H1 (cell line): ENCODE measurements at regions not wholly inside any gene's neighbourhood (a gene's known extent, or its start where the extent isn't known, plus 50 kb on each side); places are given as distances from the start of the nearest gene placed in this dataset.

ENCODE experiments used
- CTCF ChIA-PET: fragments of 300-600 bp; sonication (Branson Sonifier 250); formaldehyde crosslinking; loops from one replicate; lab custom pipeline; 2021; ENCODE audit not compliant: partially characterized antibody; lab: Charles Lee
- POLR2A ChIA-PET: fragments of 300-600 bp; sonication (Branson Sonifier 250); formaldehyde crosslinking; loops from one replicate; lab custom pipeline; 2021; ENCODE audit warnings: inconsistent platforms; ENCODE audit not compliant: partially characterized antibody; lab: Charles Lee
- DNase-seq, 2 experiments: peaks; one replicate each; pipeline versions ENCODE4 v3.0.0 to v3.0.0-alpha.2; 2010 to 2022; ENCODE audit warnings: low spot score in 2 of 2, low read depth in 1 of 2, mixed read lengths in 1 of 2
- FAIRE-seq: peaks from 2 replicates; lab custom pipeline; 2011; peaks lifted over from hg19 to GRCh38; lab: Jason Lieb, UNC
- H2AFZ ChIP-seq: 2 replicates; pipeline ENCODE4 v1.8.1; 2012; ENCODE audit warnings: low read length, inconsistent platforms
- H2AK5ac ChIP-seq: 2 replicates; pipeline ENCODE4 v1.6.1; 2013; ENCODE audit warnings: low read depth, low read length
- H2BK120ac ChIP-seq: replicated peaks from 2 replicates; pipeline ENCODE3; 2013; ENCODE audit warnings: low read depth, low read length, inconsistent platforms
- H2BK12ac ChIP-seq: 2 replicates; pipeline ENCODE4 v1.6.1; 2013; ENCODE audit warnings: low read depth, low read length
- H2BK15ac ChIP-seq: 2 replicates; pipeline ENCODE4 v1.6.1; 2013; ENCODE audit warnings: low read length
- H2BK20ac ChIP-seq: 2 replicates; pipeline ENCODE4 v1.6.1; 2013; ENCODE audit warnings: low read length
- H2BK5ac ChIP-seq: 2 replicates; pipeline ENCODE4 v1.6.1; 2013; ENCODE audit warnings: low read depth, low read length
- H3K14ac ChIP-seq: 2 replicates; pipeline ENCODE4 v1.6.1; 2013; ENCODE audit warnings: inconsistent platforms; ENCODE audit not compliant: insufficient read length
- H3K18ac ChIP-seq: 2 replicates; pipeline ENCODE4 v1.6.1; 2013; ENCODE audit warnings: low read length; ENCODE audit errors: extremely low read depth
- H3K23ac ChIP-seq: 2 replicates; pipeline ENCODE4 v1.6.1; 2013; ENCODE audit warnings: inconsistent platforms; ENCODE audit not compliant: insufficient read length
- H3K23me2 ChIP-seq: 2 replicates; pipeline ENCODE4 v1.6.1; 2013; ENCODE audit warnings: low read depth, low read length
- H3K27ac ChIP-seq: 2 replicates; pipeline ENCODE4 v1.6.1; 2011; ENCODE audit warnings: low read depth, low read length, inconsistent platforms
- H3K27me3 ChIP-seq, 4 experiments: replicated peaks in 1 of 4; 1 replicate in 1 of 4; 2 replicates in 3 of 4; pipeline versions ENCODE4 v1.6.1 to v1.8.1; 2011 to 2013; ENCODE audit warnings: low read length in 3 of 4, mild to moderate bottlenecking in 3 of 4, inconsistent platforms in 2 of 4, mixed read lengths in 2 of 4, moderate library complexity in 1 of 4; ENCODE audit not compliant: control insufficient read depth in 3 of 4, insufficient read depth in 3 of 4; ENCODE audit errors: extremely low read depth in 1 of 4
- H3K36me3 ChIP-seq, 4 experiments: 2 replicates each; pipeline versions ENCODE4 v1.6.1 to v1.8.1; 2011 to 2013; ENCODE audit warnings: mild to moderate bottlenecking in 4 of 4, low read length in 3 of 4, moderate library complexity in 2 of 4, control low read depth in 1 of 4, inconsistent platforms in 1 of 4; ENCODE audit not compliant: insufficient read depth in 4 of 4, control insufficient read depth in 2 of 4
- H3K4ac ChIP-seq: replicated peaks from 2 replicates; pipeline ENCODE3; 2013; ENCODE audit warnings: low read length, low read depth, mixed read lengths, inconsistent platforms; ENCODE audit not compliant: insufficient read length
- H3K4me1 ChIP-seq, 4 experiments: replicated peaks in 1 of 4; 1 replicate in 1 of 4; 2 replicates in 3 of 4; pipeline versions ENCODE4 v1.6.1 to v1.8.1; 2011 to 2013; ENCODE audit warnings: low read length in 3 of 4, inconsistent platforms in 2 of 4, mixed read lengths in 1 of 4; ENCODE audit not compliant: insufficient read depth in 4 of 4, control insufficient read depth in 3 of 4
- H3K4me2 ChIP-seq, 2 experiments: 2 replicates each; pipeline versions ENCODE4 v1.6.1 to v1.8.1; 2011 to 2013; ENCODE audit warnings: low read depth in 2 of 2, low read length in 2 of 2, control low read depth in 1 of 2, inconsistent platforms in 1 of 2, mild to moderate bottlenecking in 1 of 2; ENCODE audit not compliant: insufficient read depth in 1 of 2
- H3K4me3 ChIP-seq, 4 experiments: fragments of 200-600, 300-600 bp in 1 of 4; sonication (generic), shearing (Covaris generic), sonication (Bioruptor Twin) in 1 of 4; 2 replicates each; pipeline versions ENCODE4 v1.5.1 to v1.8.1; 2011 to 2016; ENCODE audit warnings: low read length in 4 of 4, low read depth in 3 of 4, control low read depth in 2 of 4, inconsistent platforms in 2 of 4, mild to moderate bottlenecking in 2 of 4, mixed read lengths in 1 of 4, moderate library complexity in 1 of 4; ENCODE audit not compliant: insufficient read depth in 2 of 4; ENCODE audit errors: extremely low read depth in 1 of 4
- H3K56ac ChIP-seq: replicated peaks from 2 replicates; pipeline ENCODE3; 2013; ENCODE audit warnings: low read depth, mild to moderate bottlenecking, mixed read lengths, low read length, inconsistent platforms; ENCODE audit not compliant: insufficient read length
- H3K79me1 ChIP-seq: 2 replicates; pipeline ENCODE4 v1.6.1; 2013; ENCODE audit warnings: low read depth, low read length, control low read depth
- H3K79me2 ChIP-seq, 2 experiments: 2 replicates each; pipeline versions ENCODE4 v1.6.1 to v1.8.1; 2012 to 2013; ENCODE audit warnings: low read length in 2 of 2, mild to moderate bottlenecking in 2 of 2, inconsistent platforms in 1 of 2; ENCODE audit not compliant: insufficient read depth in 2 of 2, control insufficient read depth in 1 of 2
- H3K9ac ChIP-seq, 4 experiments: replicated peaks in 1 of 4; 1 replicate in 1 of 4; 2 replicates in 3 of 4; pipeline versions ENCODE4 v1.6.1 to v1.8.1; 2011 to 2013; ENCODE audit warnings: low read depth in 3 of 4, low read length in 3 of 4, control low read depth in 2 of 4, mild to moderate bottlenecking in 2 of 4, moderate library complexity in 2 of 4, inconsistent platforms in 1 of 4; ENCODE audit errors: extremely low read depth in 1 of 4
- H3K9me3 ChIP-seq, 2 experiments: 2 replicates each; pipeline versions ENCODE4 v1.6.1 to v1.8.1; 2012 to 2013; ENCODE audit warnings: mild to moderate bottlenecking in 2 of 2, moderate library complexity in 2 of 2, control low read depth in 1 of 2, inconsistent platforms in 1 of 2, low read depth in 1 of 2, low read length in 1 of 2, mixed read lengths in 1 of 2; ENCODE audit not compliant: insufficient read depth in 2 of 2
- H4K20me1 ChIP-seq, 2 experiments: replicated peaks in 1 of 2; 2 replicates each; pipeline versions ENCODE3 to v1.8.1; 2011 to 2013; ENCODE audit warnings: inconsistent platforms in 2 of 2, low read length in 2 of 2, mild to moderate bottlenecking in 1 of 2; ENCODE audit not compliant: insufficient read depth in 2 of 2, control insufficient read depth in 1 of 2
- H4K5ac ChIP-seq: 2 replicates; pipeline ENCODE4 v1.6.1; 2013; ENCODE audit warnings: low read length, low read depth, mixed read lengths, inconsistent platforms; ENCODE audit not compliant: insufficient read length
- H4K8ac ChIP-seq: 2 replicates; pipeline ENCODE4 v1.8.0; 2013; ENCODE audit warnings: mild to moderate bottlenecking, moderate library complexity, low read length, inconsistent platforms; ENCODE audit not compliant: insufficient read depth; ENCODE audit errors: extremely low read depth
- H4K91ac ChIP-seq: replicated peaks from 2 replicates; pipeline ENCODE3; 2013; ENCODE audit warnings: low read length, mixed read lengths, inconsistent platforms; ENCODE audit not compliant: insufficient read length
- ASH2L ChIP-seq: fragments of 200-600, 300-600 bp; sonication (generic); IDR thresholded peaks from one replicate; pipeline ENCODE4 v1.7.1; 2017; ENCODE audit warnings: low read length
- BCL11A ChIP-seq, 2 experiments: IDR thresholded peaks; one replicate each; pipeline ENCODE4 v1.6.1; 2011; ENCODE audit warnings: low read depth in 2 of 2, low read length in 2 of 2, mild to moderate bottlenecking in 2 of 2
- CBX8 ChIP-seq: fragments of 300-800, 300-1000 bp; sonication (generic); IDR thresholded peaks from 2 replicates; pipeline ENCODE4 v1.7.1; 2016; ENCODE audit warnings: low read depth, low read length, borderline replicate concordance
- CTBP2 ChIP-seq: IDR thresholded peaks from 2 replicates; pipeline ENCODE4 v1.7.0; 2011; ENCODE audit warnings: borderline replicate concordance, mild to moderate bottlenecking, moderate library complexity, mixed read lengths, low read length; ENCODE audit not compliant: insufficient read depth, insufficient read length
- EGR1 ChIP-seq: IDR thresholded peaks from 2 replicates; pipeline ENCODE4 v1.6.1; 2011; ENCODE audit warnings: low read depth, low read length, borderline replicate concordance
- GTF2F1 ChIP-seq: IDR thresholded peaks from 2 replicates; pipeline ENCODE4 v1.6.1; 2012; ENCODE audit warnings: low read depth, low read length, improper control_type of control experiment, borderline replicate concordance
- HDAC2 ChIP-seq, 2 experiments: fragments of 300-600 bp in 1 of 2; sonication (generic) in 1 of 2; IDR thresholded peaks; 2 replicates each; pipeline ENCODE4 v1.6.1; 2011 to 2012; ENCODE audit warnings: low read depth in 2 of 2, low read length in 2 of 2, mild to moderate bottlenecking in 2 of 2, moderate library complexity in 2 of 2, borderline replicate concordance in 1 of 2, inconsistent platforms in 1 of 2
- KDM5A ChIP-seq: fragments of 200-600 bp; IDR thresholded peaks from 2 replicates; pipeline ENCODE4 v1.7.1; 2012; ENCODE audit warnings: mild to moderate bottlenecking, low read length, inconsistent platforms, mixed read lengths
- SP2 ChIP-seq: IDR thresholded peaks from 2 replicates; pipeline ENCODE4 v1.6.1; 2012; ENCODE audit warnings: mild to moderate bottlenecking, low read length, inconsistent platforms
- SP4 ChIP-seq: IDR thresholded peaks from 2 replicates; pipeline ENCODE4 v1.6.1; 2012; ENCODE audit warnings: low read length, inconsistent platforms
- TCF12 ChIP-seq: IDR thresholded peaks from 2 replicates; pipeline ENCODE4 v1.6.1; 2011; ENCODE audit warnings: low read depth, mild to moderate bottlenecking, low read length
- TEAD4 ChIP-seq: IDR thresholded peaks from 2 replicates; pipeline ENCODE4 v1.6.1; 2012; ENCODE audit warnings: low read depth, low read length, inconsistent platforms, mixed read lengths
- ZNF274 ChIP-seq: IDR thresholded peaks from 2 replicates; pipeline ENCODE4 v1.7.0; 2012; ENCODE audit warnings: low read length, borderline replicate concordance; ENCODE audit errors: extremely low read depth
- WGBS, 2 experiments: shearing (Covaris generic) in 1 of 2; methylation state at CpG; one replicate each; pipeline versions ENCODE4 v1.1.6 to v1.1.7; 2013 to 2015; ENCODE audit warnings: low lambda C conversion rate in 2 of 2, mixed read lengths in 2 of 2, inconsistent platforms in 1 of 2, low coverage in 1 of 2, missing lambda C conversion rate in 1 of 2; ENCODE audit not compliant: insufficient replicate concordance in 2 of 2, insufficient coverage in 1 of 2, insufficient read length in 1 of 2; ENCODE audit errors: extremely low coverage in 1 of 2, missing lambda C conversion rate in 1 of 2; 5-methylcytosine and 5-hydroxymethylcytosine counted together
- TF ChIP-seq, protein P1 (sequence below): IDR thresholded peaks from 2 replicates; pipeline ENCODE4 v1.6.1; 2011; ENCODE audit warnings: low read depth, mild to moderate bottlenecking, low read length; ENCODE audit not compliant: insufficient read depth

GRCh38 chr7:121456785-121457359, 60.8 kb upstream of the FAM3C start:
- FAIRE-seq, result no peak
- WGBS, 2 experiments, result 90% methylated on average over 3 of the region's 3 CpGs; no CpG with 5 or more reads in 1 of the 2 experiments
- TF ChIP-seq HDAC2 (IDR thresholded peaks at IDR 0.05; ENCODE audit: borderline replicate concordance in 1 of 2, low read depth in 2 of 2, low read length in 2 of 2) (no peak), SP4 (no peak), TEAD4 (no peak), KDM5A (no peak), CTBP2 (no peak), CBX8 (no peak), SP2 (no peak), ASH2L (no peak), BCL11A (IDR thresholded peaks at IDR 0.05; ENCODE audit: low read depth in 2 of 2, low read length in 2 of 2) (no peak), ZNF274 (no peak), EGR1 (no peak), GTF2F1 (no peak), TCF12 (no peak)
- TF ChIP-seq, protein P1, sequence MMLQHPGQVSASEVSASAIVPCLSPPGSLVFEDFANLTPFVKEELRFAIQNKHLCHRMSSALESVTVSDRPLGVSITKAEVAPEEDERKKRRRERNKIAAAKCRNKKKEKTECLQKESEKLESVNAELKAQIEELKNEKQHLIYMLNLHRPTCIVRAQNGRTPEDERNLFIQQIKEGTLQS, result no peak

More at GRCh38 chr7:121456785-121457359, 60.8 kb upstream of the FAM3C start:
- Histone ChIP-seq H3K27ac (no peak overlapping the region), H3K4me1 (peaks cover 0 to 9% (median 2%) of the 10 kb centered on the region in 4 experiments; a peak in 2 of 7 replicates), H3K4me2 (no peak overlapping the region), H2AFZ (no peak overlapping the region), H3K36me3 (no peaks in the 10 kb centered on the region), H3K27me3 (no peaks in the 10 kb centered on the region), H2BK15ac (peak overlapping the region; percentile 8; the same call in 1 of the 2 replicates), H2BK20ac (no peak overlapping the region), H2BK5ac (no peak overlapping the region), H2BK120ac (no peak overlapping the region), H3K18ac (no peak overlapping the region), H3K23ac (no peak overlapping the region), H3K79me2 (no peaks in the 10 kb centered on the region), H3K79me1 (no peaks in the 10 kb centered on the region), H4K5ac (no peak overlapping the region), H3K14ac (no peak overlapping the region), H2BK12ac (no peak overlapping the region), H3K4ac (no peak overlapping the region), H3K4me3 (no peak overlapping the region), H3K23me2 (no peaks in the 10 kb centered on the region), H4K91ac (no peak overlapping the region), H2AK5ac (no peak overlapping the region), H4K8ac (no peak overlapping the region; the same call in 1 of the 2 replicates), H3K9ac (no peak overlapping the region), H4K20me1 (no peaks in the 10 kb centered on the region), H3K56ac (no peak overlapping the region), H3K9me3 (no peaks in the 10 kb centered on the region; a peak in 1 of 4 replicates)
- CTCF ChIA-PET, result interaction anchor here (1.0 to 1.7 kb wide), 2 partner anchors 16 to 19 kb away, joined by 4 read pairs; no protein-coding TSS in a partner anchor
- POLR2A ChIA-PET, result no interaction called here
- DNase-seq, result no peak
